ENCODE measurements at regions not wholly inside any gene's neighbourhood (a gene's known extent, or its start where the extent isn't known, plus 50 kb on each side); places are given as distances from the start of the nearest gene placed in this dataset.

DNA sequence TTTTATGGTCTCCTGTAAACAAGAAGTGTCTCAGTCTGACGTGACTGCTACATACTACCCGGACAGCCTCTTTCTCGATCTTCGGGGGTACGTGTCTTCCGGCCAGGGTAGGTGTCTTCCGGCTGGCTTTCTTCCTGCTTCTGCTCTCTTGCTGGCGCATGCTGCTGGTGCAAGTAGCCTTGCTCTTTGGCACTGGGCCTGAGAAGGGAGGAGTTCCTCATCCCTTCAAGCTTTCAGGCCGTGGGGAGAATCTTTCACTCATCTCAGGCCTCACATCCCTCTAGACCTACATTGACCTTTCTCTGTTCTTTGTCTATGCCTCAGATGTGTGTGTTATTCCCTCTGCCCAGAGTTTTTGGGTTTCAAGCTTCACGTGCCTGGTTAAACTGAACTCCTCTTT lies 130.4 kb downstream of the JCAD start:
- no peak overlapping the region for H2AFZ ChIP-seq (ENCODE audit: low read length)
- H3K27ac Mint-ChIP-seq: peak overlapping the region in 1 of 3 experiments; percentile 9; a peak in 2 of 7 replicates
- no peak overlapping the region for H4K5ac ChIP-seq (ENCODE audit: insufficient read length, low read depth, low read length)

More for the DNA sequence above, 130.4 kb downstream of the JCAD start:
- Mint-ChIP-seq H3K36me3 (ENCODE audit: insufficient read depth in 1 of 3, low read depth in 3 of 3) (0 out of 7 replicates have a peak, but pooled peaks cover 0 to 2% (median 0%) of the 10 kb centered on the region in 3 experiments), H3K9me3 (no peaks in the 10 kb centered on the region), H3K4me1 (peaks cover 16 to 18% of the 10 kb centered on the region in 2 experiments), H3K4me3 (no peak overlapping the region), H3K27me3 (ENCODE audit: low read depth) (peaks cover 10% of the 10 kb centered on the region)
- H3K14ac ChIP-seq (ENCODE audit: insufficient read depth, low read length): no peak overlapping the region
- H3T11ph ChIP-seq (ENCODE audit: low read length): no peak overlapping the region
- no peak overlapping the region for H3K56ac ChIP-seq (ENCODE audit: insufficient read length, low read depth, low read length)
- no peaks in the 10 kb centered on the region for H3K4me1 ChIP-seq (ENCODE audit: insufficient read depth, low read length)
- no peak overlapping the region for H3K9ac ChIP-seq (ENCODE audit: extremely low read depth, insufficient read length, low read length)
- H2BK5ac ChIP-seq (ENCODE audit: insufficient read length, low read length): no peak overlapping the region
- no peak overlapping the region for H2AK5ac ChIP-seq (ENCODE audit: insufficient read length, low read length)
- no peaks in the 10 kb centered on the region for H3K79me2 ChIP-seq (ENCODE audit: insufficient read depth, low read length)
- H3K23ac ChIP-seq (ENCODE audit: insufficient read length, low read depth, low read length): no peak overlapping the region
- H3K18ac ChIP-seq (ENCODE audit: insufficient read length, low read depth, low read length): no peak overlapping the region
- no peak overlapping the region for H4K8ac ChIP-seq (replicated peaks; ENCODE audit: insufficient read length, low read depth, low read length)
- no peaks in the 10 kb centered on the region for H3K27me3 ChIP-seq (ENCODE audit: insufficient read depth, low read length)
- no peaks in the 10 kb centered on the region for H3K9me3 ChIP-seq (ENCODE audit: control insufficient read depth, low read depth, low read length)
- H2BK12ac ChIP-seq (ENCODE audit: insufficient read length, low read depth, low read length): no peak overlapping the region
- H2BK15ac ChIP-seq (ENCODE audit: low read depth, low read length): no peak overlapping the region
- no CpG with 5 or more reads among the region's 10 CpGs for WGBS (ENCODE audit: extremely low coverage, insufficient read length, low lambda C conversion rate)
- TF ChIP-seq, protein P1, sequence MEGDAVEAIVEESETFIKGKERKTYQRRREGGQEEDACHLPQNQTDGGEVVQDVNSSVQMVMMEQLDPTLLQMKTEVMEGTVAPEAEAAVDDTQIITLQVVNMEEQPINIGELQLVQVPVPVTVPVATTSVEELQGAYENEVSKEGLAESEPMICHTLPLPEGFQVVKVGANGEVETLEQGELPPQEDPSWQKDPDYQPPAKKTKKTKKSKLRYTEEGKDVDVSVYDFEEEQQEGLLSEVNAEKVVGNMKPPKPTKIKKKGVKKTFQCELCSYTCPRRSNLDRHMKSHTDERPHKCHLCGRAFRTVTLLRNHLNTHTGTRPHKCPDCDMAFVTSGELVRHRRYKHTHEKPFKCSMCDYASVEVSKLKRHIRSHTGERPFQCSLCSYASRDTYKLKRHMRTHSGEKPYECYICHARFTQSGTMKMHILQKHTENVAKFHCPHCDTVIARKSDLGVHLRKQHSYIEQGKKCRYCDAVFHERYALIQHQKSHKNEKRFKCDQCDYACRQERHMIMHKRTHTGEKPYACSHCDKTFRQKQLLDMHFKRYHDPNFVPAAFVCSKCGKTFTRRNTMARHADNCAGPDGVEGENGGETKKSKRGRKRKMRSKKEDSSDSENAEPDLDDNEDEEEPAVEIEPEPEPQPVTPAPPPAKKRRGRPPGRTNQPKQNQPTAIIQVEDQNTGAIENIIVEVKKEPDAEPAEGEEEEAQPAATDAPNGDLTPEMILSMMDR (conservative IDR thresholded peaks at IDR 0.05): no peak
- no peak overlapping the region for H4K91ac ChIP-seq (ENCODE audit: insufficient read length, low read depth, low read length)
- no peaks in the 10 kb centered on the region for H4K20me1 ChIP-seq (ENCODE audit: control insufficient read depth, insufficient read depth, insufficient read length)
- no peak for DNase-seq
- no peak overlapping the region for H3K4me2 ChIP-seq (ENCODE audit: insufficient read depth, insufficient read length, low read length)
- H3K23me2 ChIP-seq (ENCODE audit: insufficient read length, low read depth, low read length, poor library complexity, severe bottlenecking): no peaks in the 10 kb centered on the region
- H3K79me1 ChIP-seq (ENCODE audit: insufficient read depth, low read depth, low read length, poor library complexity, severe bottlenecking): no peaks in the 10 kb centered on the region
- no peak overlapping the region for H2BK20ac ChIP-seq (ENCODE audit: low read depth, low read length, poor library complexity, severe bottlenecking)
- H2BK120ac ChIP-seq (ENCODE audit: low read depth, low read length, poor library complexity, severe bottlenecking): no peak overlapping the region
- H3K4ac ChIP-seq (ENCODE audit: low read depth, low read length): no peak overlapping the region
- H3K27ac ChIP-seq (ENCODE audit: insufficient read length, low read depth, low read length): no peak overlapping the region
